Epidermal melanocyte (primary cell): ENCODE measurements at regions not wholly inside any gene's neighbourhood (a gene's known extent, or its start where the extent isn't known, plus 50 kb on each side); places are given as distances from the start of the nearest gene placed in this dataset.

Experiments used
- DNase-seq: peaks from one replicate; pipeline ENCODE4 v3.0.0; 2011; ENCODE audit warnings: low spot score; ENCODE audit not compliant: insufficient read length

- DNase-seq, result no peak
These were observed 686.5 kb downstream of the EPHA4 start for GRCh38 chr2:220885593-220885992.

- DNase-seq, result no peak
These were observed 684.7 kb downstream of the EPHA4 start for GRCh38 chr2:220887271-220887870.

GRCh38 chr2:220887876-220888275 lies 684.2 kb downstream of the EPHA4 start:
- DNase-seq, result no peak

- no peak for DNase-seq
These were observed 681.2 kb downstream of the EPHA4 start for GRCh38 chr2:220890931-220891330.

- DNase-seq, result peak; percentile 22
These were observed 680.7 kb downstream of the EPHA4 start for GRCh38 chr2:220891405-220891804.

- DNase-seq, result no peak
These were observed 680.0 kb downstream of the EPHA4 start for GRCh38 chr2:220892018-220892634.

GRCh38 chr2:220893411-220893810 lies 678.7 kb downstream of the EPHA4 start:
- DNase-seq, result no peak

GRCh38 chr2:220894069-220894468 lies 678.0 kb downstream of the EPHA4 start:
- no peak for DNase-seq

GRCh38 chr2:220899492-220899891 lies 672.6 kb downstream of the EPHA4 start:
- DNase-seq, result no peak

- no peak for DNase-seq
These were observed 668.1 kb downstream of the EPHA4 start for GRCh38 chr2:220904015-220904414.

- no peak for DNase-seq
These were observed 658.7 kb downstream of the EPHA4 start for GRCh38 chr2:220913384-220913783.

- no peak for DNase-seq
These were observed 656.9 kb downstream of the EPHA4 start for GRCh38 chr2:220915092-220915623.

GRCh38 chr2:220916931-220917330 lies 655.2 kb downstream of the EPHA4 start:
- no peak for DNase-seq

- no peak for DNase-seq
These were observed 641.6 kb downstream of the EPHA4 start for GRCh38 chr2:220930271-220931076.

- DNase-seq, result peak; percentile 26
These were observed 640.6 kb downstream of the EPHA4 start for GRCh38 chr2:220931491-220931890.

- DNase-seq, result no peak
These were observed 640.1 kb downstream of the EPHA4 start for GRCh38 chr2:220932041-220932440.

GRCh38 chr2:220935789-220936321 lies 636.2 kb downstream of the EPHA4 start:
- DNase-seq, result no peak

GRCh38 chr2:220936641-220937197 lies 635.4 kb downstream of the EPHA4 start:
- no peak for DNase-seq

GRCh38 chr2:220937245-220937644 lies 634.9 kb downstream of the EPHA4 start:
- DNase-seq, result no peak

- DNase-seq, result no peak
These were observed 631.5 kb downstream of the EPHA4 start for GRCh38 chr2:220940646-220941045.

- DNase-seq, result no peak
These were observed 630.4 kb downstream of the EPHA4 start for GRCh38 chr2:220941683-220942082.

GRCh38 chr2:220946552-220946951 lies 625.6 kb downstream of the EPHA4 start:
- no peak for DNase-seq
